GM23338 (cell line): ENCODE measurements at regions not wholly inside any gene's neighbourhood (a gene's known extent, or its start where the extent isn't known, plus 50 kb on each side); places are given as distances from the start of the nearest gene placed in this dataset.

Experiments
- CREB1 ChIP-seq: fragments of 250-450 bp; sonication (Bioruptor Pico); IDR thresholded peaks from 2 replicates; pipeline ENCODE4 v1.5.0; 2020; ENCODE audit warnings: low read depth, mild to moderate bottlenecking, moderate library complexity
- EZH2 ChIP-seq: fragments of 200-600 bp; sonication (generic); IDR thresholded peaks from one replicate; pipeline ENCODE4 v1.8.0; 2017; ENCODE audit warnings: antibody characterized with exemption, mild to moderate bottlenecking, low read depth; ENCODE audit not compliant: unreplicated experiment
- EZH2phosphoT487 ChIP-seq: fragments of 200-600 bp; sonication (generic); IDR thresholded peaks from one replicate; pipeline ENCODE4 v1.8.1; 2018; ENCODE audit warnings: antibody characterized with exemption; ENCODE audit not compliant: unreplicated experiment
- NANOG ChIP-seq: IDR thresholded peaks from 2 replicates; pipeline ENCODE4 v1.6.1; 2016; ENCODE audit warnings: antibody characterized with exemption, borderline replicate concordance
- POLR2AphosphoS5 ChIP-seq: IDR thresholded peaks from 2 replicates; pipeline ENCODE4 v1.6.1; 2016; ENCODE audit warnings: antibody characterized with exemption, low read depth
- STAT1 ChIP-seq: IDR thresholded peaks from one replicate; pipeline ENCODE4 v1.6.1; 2016; ENCODE audit warnings: antibody characterized with exemption; ENCODE audit not compliant: unreplicated experiment
- ZNF331 ChIP-seq: fragments of 250-450 bp; sonication (Bioruptor Pico); IDR thresholded peaks from 2 replicates; pipeline ENCODE4 v1.5.0; 2020; ENCODE audit warnings: low read depth, mild to moderate bottlenecking, moderate library complexity
- TF ChIP-seq, protein P1 (sequence below), 2 experiments: fragments of 200-600 bp in 1 of 2; sonication (generic) in 1 of 2; conservative IDR thresholded peaks; 2 replicates each; pipeline versions ENCODE4 v1.5.1 to v1.6.1; 2016 to 2017; ENCODE audit warnings: antibody characterized with exemption in 2 of 2, low read depth in 2 of 2, mild to moderate bottlenecking in 2 of 2, moderate library complexity in 1 of 2
- TF ChIP-seq, protein P2 (sequence below): IDR thresholded peaks from 2 replicates; pipeline ENCODE4 v1.6.1; 2016; ENCODE audit warnings: antibody characterized with exemption

DNA sequence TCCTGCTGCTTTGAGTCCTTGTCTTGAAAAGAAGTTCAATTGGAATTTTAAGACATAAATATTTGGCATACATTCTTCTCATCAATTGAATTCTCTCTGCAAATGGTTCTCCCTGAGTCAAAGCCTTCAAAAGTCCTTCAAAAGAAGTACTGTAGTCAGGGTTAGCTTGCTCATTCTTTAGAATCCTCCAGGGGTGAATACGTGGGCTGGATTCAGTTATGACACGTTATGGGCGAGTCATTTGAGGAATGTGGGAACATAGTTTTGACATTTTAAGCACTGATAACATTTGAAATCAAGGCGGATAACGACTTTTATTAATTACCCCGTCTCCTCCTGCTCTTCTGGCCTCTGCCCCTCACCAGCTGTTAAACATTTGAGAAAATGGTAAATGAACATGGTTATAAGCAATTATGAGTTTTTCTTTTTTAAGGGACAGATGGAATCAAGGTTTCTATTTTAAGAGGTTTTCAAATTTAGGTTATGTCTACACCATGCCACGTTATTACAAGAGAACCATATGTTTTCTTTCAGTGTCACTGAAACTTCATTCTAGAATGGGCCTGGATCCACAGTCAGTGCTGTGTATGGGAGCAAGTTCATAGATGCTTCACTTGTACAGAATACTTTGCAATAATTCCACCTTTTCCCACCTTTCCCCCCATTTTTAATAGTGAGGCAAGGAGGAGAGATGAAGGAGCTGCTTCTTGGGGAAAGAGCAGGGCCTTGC, 273.1 kb downstream of the TSN start:
- TF ChIP-seq, protein P1, sequence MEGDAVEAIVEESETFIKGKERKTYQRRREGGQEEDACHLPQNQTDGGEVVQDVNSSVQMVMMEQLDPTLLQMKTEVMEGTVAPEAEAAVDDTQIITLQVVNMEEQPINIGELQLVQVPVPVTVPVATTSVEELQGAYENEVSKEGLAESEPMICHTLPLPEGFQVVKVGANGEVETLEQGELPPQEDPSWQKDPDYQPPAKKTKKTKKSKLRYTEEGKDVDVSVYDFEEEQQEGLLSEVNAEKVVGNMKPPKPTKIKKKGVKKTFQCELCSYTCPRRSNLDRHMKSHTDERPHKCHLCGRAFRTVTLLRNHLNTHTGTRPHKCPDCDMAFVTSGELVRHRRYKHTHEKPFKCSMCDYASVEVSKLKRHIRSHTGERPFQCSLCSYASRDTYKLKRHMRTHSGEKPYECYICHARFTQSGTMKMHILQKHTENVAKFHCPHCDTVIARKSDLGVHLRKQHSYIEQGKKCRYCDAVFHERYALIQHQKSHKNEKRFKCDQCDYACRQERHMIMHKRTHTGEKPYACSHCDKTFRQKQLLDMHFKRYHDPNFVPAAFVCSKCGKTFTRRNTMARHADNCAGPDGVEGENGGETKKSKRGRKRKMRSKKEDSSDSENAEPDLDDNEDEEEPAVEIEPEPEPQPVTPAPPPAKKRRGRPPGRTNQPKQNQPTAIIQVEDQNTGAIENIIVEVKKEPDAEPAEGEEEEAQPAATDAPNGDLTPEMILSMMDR (conservative IDR thresholded peaks at IDR 0.05; ENCODE audit: low read depth in 2 of 2): no peak
- TF ChIP-seq NANOG (no peak), CREB1 (CRISPR knock-in tag) (no peak), EZH2phosphoT487 (no peak), POLR2AphosphoS5 (no peak), STAT1 (no peak), ZNF331 (CRISPR knock-in tag) (no peak), EZH2 (no peak)
- TF ChIP-seq, protein P2, sequence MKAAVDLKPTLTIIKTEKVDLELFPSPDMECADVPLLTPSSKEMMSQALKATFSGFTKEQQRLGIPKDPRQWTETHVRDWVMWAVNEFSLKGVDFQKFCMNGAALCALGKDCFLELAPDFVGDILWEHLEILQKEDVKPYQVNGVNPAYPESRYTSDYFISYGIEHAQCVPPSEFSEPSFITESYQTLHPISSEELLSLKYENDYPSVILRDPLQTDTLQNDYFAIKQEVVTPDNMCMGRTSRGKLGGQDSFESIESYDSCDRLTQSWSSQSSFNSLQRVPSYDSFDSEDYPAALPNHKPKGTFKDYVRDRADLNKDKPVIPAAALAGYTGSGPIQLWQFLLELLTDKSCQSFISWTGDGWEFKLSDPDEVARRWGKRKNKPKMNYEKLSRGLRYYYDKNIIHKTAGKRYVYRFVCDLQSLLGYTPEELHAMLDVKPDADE: no peak
